Body of pancreas (tissue), 4 donors: ENCODE measurements at regions not wholly inside any gene's neighbourhood (a gene's known extent, or its start where the extent isn't known, plus 50 kb on each side); places are given as distances from the start of the nearest gene placed in this dataset.

Experiments
- ATAC-seq: fragments of 150-250 bp; one replicate; pipeline ENCODE4 v1.9.1; 2016
- DNase-seq, 4 donors: peaks; one replicate each; pipeline ENCODE4 v3.0.0-alpha.2; 2019
- H3K27ac ChIP-seq, 4 donors: fragments of 200-600 bp; sonication (generic); 1 replicate in 3 of 4; 2 replicates in 1 of 4; pipeline versions ENCODE4 v1.5.1 to v1.6.1; 2016 to 2019; ENCODE audit warnings: mild to moderate bottlenecking in 1 of 4, mixed read lengths in 1 of 4, moderate library complexity in 1 of 4
- H3K27me3 ChIP-seq, 2 donors: fragments of 200-600 bp; sonication (generic); one replicate each; pipeline ENCODE4 v1.6.0; 2016; ENCODE audit warnings: mild to moderate bottlenecking in 1 of 2
- H3K36me3 ChIP-seq, 2 donors: fragments of 200-600 bp; sonication (generic); replicated peaks in 1 of 2; 2 replicates each; pipeline ENCODE4 v1.5.1; 2016; ENCODE audit warnings: low read depth in 2 of 2; ENCODE audit not compliant: insufficient read depth in 1 of 2
- H3K4me1 ChIP-seq: fragments of 200-600 bp; sonication (generic); one replicate; pipeline ENCODE4 v1.6.0; 2016
- H3K4me3 ChIP-seq, 2 donors: fragments of 200-600 bp; sonication (generic); 1 replicate in 1 of 2; 2 replicates in 1 of 2; pipeline ENCODE4 v1.5.1; 2016 to 2019
- H3K9me3 ChIP-seq, 3 donors: fragments of 200-600 bp; sonication (generic); 1 replicate in 2 of 3; 2 replicates in 1 of 3; pipeline ENCODE4 v1.5.1; 2016
- CTCF ChIP-seq, 7 experiments: fragments of 450-650 bp in 4 of 7; fragments of 200-600 bp in 3 of 7; sonication (generic) in 3 of 7; IDR thresholded peaks; one replicate each; pipeline ENCODE4 v1.5.1; 2016 to 2019; ENCODE audit warnings: antibody characterized with exemption in 7 of 7
- POLR2A ChIP-seq, 3 donors: fragments of 450-650 bp; IDR thresholded peaks; one replicate each; pipeline ENCODE4 v1.6.1; 2016; ENCODE audit warnings: antibody characterized with exemption in 3 of 3, mild to moderate bottlenecking in 2 of 3
- WGBS, 2 donors: methylation state at CpG; one replicate each; pipeline ENCODE4 v1.1.5; 2017; 5-methylcytosine and 5-hydroxymethylcytosine counted together
- intact Hi-C: fragments of 100-400 bp; cut with DNase I; formaldehyde crosslinking; loops from one replicate; pipeline ENCODE4 v1.15.1; 2023

GRCh38 chr10:57628592-57629284 is 639.0 kb downstream of the IPMK start:
- intact Hi-C loops = no loop called here
- ATAC-seq = peak; percentile 38
- no peak overlapping the region for H3K27ac ChIP-seq

DNA sequence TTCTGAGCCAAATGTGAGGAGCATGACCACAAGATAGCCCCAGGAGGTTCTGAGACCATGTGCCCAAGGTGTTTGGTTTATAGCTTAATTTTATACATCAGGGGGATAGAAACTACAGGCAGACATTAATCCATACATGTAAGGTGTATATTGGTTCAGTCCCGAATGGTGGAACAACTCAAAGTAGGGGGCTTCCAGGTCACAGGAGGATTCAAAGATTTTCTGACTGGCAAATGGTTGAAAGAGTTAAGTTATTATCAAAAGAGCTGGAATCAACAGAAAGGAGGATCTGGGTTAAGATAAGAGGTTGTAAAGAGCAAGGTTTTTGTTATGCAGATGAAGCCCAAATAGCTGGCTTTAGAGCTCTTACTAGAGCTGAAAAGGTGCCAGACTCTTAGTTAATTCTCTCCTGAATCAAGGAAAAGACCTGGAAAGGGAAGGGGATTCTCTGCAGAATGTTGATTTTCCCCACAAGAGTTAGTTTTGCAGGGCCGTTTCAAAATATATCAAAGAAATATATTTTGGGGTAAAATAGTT is 640.0 kb downstream of the IPMK start:
- H3K27ac ChIP-seq = no peak overlapping the region
- H3K9me3 ChIP-seq = no peaks in the 10 kb centered on the region
- no peaks in the 10 kb centered on the region for H3K36me3 ChIP-seq
- intact Hi-C loops = no loop called here
- TF ChIP-seq POLR2A (IDR thresholded peaks at IDR 0.05) (no peak), CTCF (IDR thresholded peaks at IDR 0.05) (no peak)
- no peak for DNase-seq
- no peaks in the 10 kb centered on the region for H3K27me3 ChIP-seq
- no peak overlapping the region for H3K4me3 ChIP-seq
- WGBS, 2 donors = 53 to 61% methylated on average over 2 of the region's 2 CpGs
- no peaks in the 10 kb centered on the region for H3K4me1 ChIP-seq
- ATAC-seq = no peak

More at GRCh38 chr10:57628592-57629284, 639.0 kb downstream of the IPMK start:
- no peak for TF ChIP-seq POLR2A (IDR thresholded peaks at IDR 0.05)
- TF ChIP-seq CTCF (IDR thresholded peaks at IDR 0.05) = no peak
- Histone ChIP-seq H3K9me3 (no peaks in the 10 kb centered on the region), H3K4me3 (no peak overlapping the region), H3K4me1 (no peaks in the 10 kb centered on the region), H3K36me3 (no peaks in the 10 kb centered on the region), H3K27me3 (no peaks in the 10 kb centered on the region)
- WGBS, 2 donors = 24 to 27% methylated on average over 3 of the region's 3 CpGs
- DNase-seq = no peak

DNA sequence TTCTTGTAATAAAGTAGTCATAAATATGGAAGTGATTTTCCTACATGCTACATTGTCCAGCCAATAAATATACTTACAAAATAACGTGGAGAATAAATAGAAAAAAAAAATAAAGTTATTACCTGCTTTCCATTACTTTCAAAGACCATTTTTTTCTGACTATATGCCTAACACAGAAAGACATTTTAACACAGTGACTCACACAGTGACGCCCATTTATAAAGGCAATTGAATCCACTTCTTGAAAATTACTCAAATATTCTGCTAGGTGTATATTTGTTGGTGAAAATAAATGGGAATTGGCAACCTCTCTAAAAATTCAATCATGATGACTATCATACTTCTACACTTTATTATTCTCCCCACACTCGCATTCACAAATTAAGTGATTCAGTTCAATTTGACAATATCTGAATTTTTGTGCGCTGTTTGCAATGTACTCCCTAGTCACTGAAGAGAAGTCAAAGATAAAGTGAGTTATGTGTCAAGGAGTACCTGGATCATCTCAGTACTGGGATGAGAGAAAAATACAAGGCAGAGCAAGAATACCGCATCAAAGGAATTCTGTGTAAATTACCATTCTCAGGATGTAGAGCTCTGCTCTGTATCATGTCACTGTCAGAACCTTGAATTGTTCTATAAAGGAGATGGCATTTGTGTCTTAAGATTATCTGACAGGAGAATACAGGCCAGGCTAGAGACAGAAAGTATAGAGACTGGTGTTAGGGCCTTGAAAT is 642.7 kb downstream of the IPMK start:
- no peaks in the 10 kb centered on the region for H3K27me3 ChIP-seq
- H3K4me1 ChIP-seq = no peaks in the 10 kb centered on the region
- WGBS, 2 donors = 57 to 72% methylated on average over 5 of the region's 5 CpGs
- H3K36me3 ChIP-seq = no peaks in the 10 kb centered on the region
- no peak overlapping the region for H3K4me3 ChIP-seq
- TF ChIP-seq CTCF (IDR thresholded peaks at IDR 0.05) = no peak
- no peak for TF ChIP-seq POLR2A (IDR thresholded peaks at IDR 0.05)
- H3K27ac ChIP-seq = no peak overlapping the region
- DNase-seq (no peak), ATAC-seq (no peak)
- intact Hi-C loops = no loop called here
- H3K9me3 ChIP-seq = no peaks in the 10 kb centered on the region

- H3K9me3 ChIP-seq = no peaks in the 10 kb centered on the region
- TF ChIP-seq CTCF (IDR thresholded peaks at IDR 0.05) (no peak), POLR2A (IDR thresholded peaks at IDR 0.05) (no peak)
- WGBS, 2 donors = 80 to 85% methylated on average over 1 of the region's 1 CpG
- DNase-seq (no peak), ATAC-seq (no peak)
- H3K36me3 ChIP-seq = no peaks in the 10 kb centered on the region
- H3K4me3 ChIP-seq = no peak overlapping the region
- no peaks in the 10 kb centered on the region for H3K4me1 ChIP-seq
- H3K27me3 ChIP-seq = no peaks in the 10 kb centered on the region
- intact Hi-C loops = no loop called here
- no peak overlapping the region for H3K27ac ChIP-seq
Measured at GRCh38 chr10:57624066-57624465, 643.6 kb downstream of the IPMK start.
